DOHH2 (cell line): ENCODE measurements at regions not wholly inside any gene's neighbourhood (a gene's known extent, or its start where the extent isn't known, plus 50 kb on each side); places are given as distances from the start of the nearest gene placed in this dataset.

Experiments used
- H3F3A ChIP-seq: fragments of 200-600 bp; sonication (generic), shearing (Covaris generic); 2 replicates; pipeline ENCODE4 v1.6.0; 2016; ENCODE audit warnings: antibody characterized with exemption, mild to moderate bottlenecking; ENCODE audit not compliant: control insufficient read depth, insufficient read depth
- H3K27ac ChIP-seq: fragments of 200-600 bp; sonication (generic); 2 replicates; pipeline ENCODE4 v1.5.1; 2014; ENCODE audit warnings: low read depth, mild to moderate bottlenecking, low read length, moderate library complexity
- H3K27me3 ChIP-seq: fragments of 200-600 bp; sonication (generic); 2 replicates; pipeline ENCODE4 v1.6.1; 2014; ENCODE audit warnings: mild to moderate bottlenecking, low read length, mixed read lengths; ENCODE audit not compliant: control insufficient read depth
- H3K36me3 ChIP-seq: fragments of 200-600 bp; sonication (generic); 2 replicates; pipeline ENCODE4 v1.6.1; 2014; ENCODE audit warnings: mild to moderate bottlenecking, low read length, moderate library complexity, mixed read lengths; ENCODE audit not compliant: control insufficient read depth
- H3K4me1 ChIP-seq: fragments of 200-600 bp; sonication (generic); 2 replicates; pipeline ENCODE4 v1.6.1; 2014; ENCODE audit warnings: mild to moderate bottlenecking, low read length, mixed read lengths; ENCODE audit not compliant: control insufficient read depth
- H3K4me2 ChIP-seq: fragments of 200-600 bp; sonication (generic); 2 replicates; pipeline ENCODE4 v1.6.0; 2014; ENCODE audit warnings: mild to moderate bottlenecking, low read length, moderate library complexity
- H3K4me3 ChIP-seq: fragments of 200-600 bp; sonication (generic); 2 replicates; pipeline ENCODE4 v1.5.1; 2014; ENCODE audit warnings: mild to moderate bottlenecking, low read length, mixed read lengths
- H3K79me2 ChIP-seq: fragments of 200-600 bp; sonication (generic); 2 replicates; pipeline ENCODE4 v1.6.1; 2014; ENCODE audit warnings: mild to moderate bottlenecking, low read length, mixed read lengths; ENCODE audit not compliant: control insufficient read depth
- H3K9me2 ChIP-seq: fragments of 200-600 bp; sonication (generic); replicated peaks from 2 replicates; pipeline ENCODE4 v1.6.1; 2014; ENCODE audit warnings: mild to moderate bottlenecking, low read length, mixed read lengths; ENCODE audit not compliant: control insufficient read depth
- H3K9me3 ChIP-seq: fragments of 200-600 bp; sonication (generic); 2 replicates; pipeline ENCODE4 v1.6.1; 2014; ENCODE audit warnings: antibody characterized with exemption, low read length, mixed read lengths; ENCODE audit not compliant: control insufficient read depth, insufficient read depth
- H4K20me1 ChIP-seq: fragments of 200-600 bp; sonication (generic); 2 replicates; pipeline ENCODE4 v1.6.0; 2014; ENCODE audit warnings: low read depth, mild to moderate bottlenecking, antibody characterized with exemption, low read length, moderate library complexity; ENCODE audit not compliant: control insufficient read depth, insufficient read depth
- EZH2phosphoT487 ChIP-seq: fragments of 200-600 bp; sonication (generic); IDR thresholded peaks from 2 replicates; pipeline ENCODE4 v1.6.1; 2017; ENCODE audit warnings: borderline replicate concordance, mild to moderate bottlenecking, antibody characterized with exemption, low read length, moderate library complexity, mixed read lengths
- TF ChIP-seq, protein P1 (sequence below): fragments of 200-600 bp; sonication (generic); IDR thresholded peaks from one replicate; pipeline ENCODE4 v1.5.1; 2014; ENCODE audit warnings: antibody characterized with exemption, mild to moderate bottlenecking, low read depth, low read length; ENCODE audit not compliant: poor library complexity, severe bottlenecking

DNA sequence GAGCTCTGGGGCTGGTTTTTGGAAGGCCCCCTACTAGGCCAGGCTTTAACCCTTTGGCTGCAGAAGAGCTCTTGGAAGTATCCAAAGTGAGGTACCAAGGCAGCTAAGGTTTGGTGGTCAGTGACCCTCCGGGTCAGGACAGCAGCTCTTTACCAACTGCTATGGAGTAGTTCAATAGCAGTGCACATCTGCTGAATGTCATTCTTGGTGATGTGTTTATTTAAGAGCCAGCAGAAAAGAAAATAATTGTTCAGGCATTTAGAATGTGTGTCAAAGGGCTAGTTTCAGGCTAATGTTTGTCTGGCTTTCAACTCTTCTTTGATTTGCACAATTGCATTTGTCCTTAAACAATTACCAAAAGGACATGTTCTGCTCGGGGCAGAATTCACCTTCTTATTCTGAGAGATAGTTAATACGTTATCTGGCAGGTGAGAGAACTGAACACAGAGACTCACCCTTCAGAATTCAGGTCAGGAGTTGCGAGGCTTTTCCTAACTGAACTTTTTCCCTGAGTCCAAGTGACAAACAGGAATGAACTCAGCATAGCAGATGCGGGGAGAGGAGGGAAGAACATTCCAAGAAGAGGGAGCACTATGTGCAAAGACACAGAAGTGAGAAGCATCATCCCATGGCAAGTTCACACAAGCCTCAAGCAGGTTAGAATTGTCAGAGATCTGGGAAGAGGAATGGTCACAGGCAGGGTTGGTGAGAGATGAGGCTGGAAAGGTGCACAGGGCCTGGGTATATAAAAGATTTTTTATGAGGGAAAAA lies 556.7 kb upstream of the TLE4 start:
- H3K4me1 ChIP-seq: no peaks in the 10 kb centered on the region
- H3K4me2 ChIP-seq: no peak overlapping the region
- no peaks in the 10 kb centered on the region; the same call in 1 of the 2 replicates for H3K9me2 ChIP-seq
- H4K20me1 ChIP-seq: no peaks in the 10 kb centered on the region
- no peaks in the 10 kb centered on the region for H3K9me3 ChIP-seq
- no peak overlapping the region for H3K27ac ChIP-seq
- no peak overlapping the region for H3K4me3 ChIP-seq
- H3F3A ChIP-seq: no peaks in the 10 kb centered on the region
- no peaks in the 10 kb centered on the region for H3K27me3 ChIP-seq
- TF ChIP-seq EZH2phosphoT487: no peak
- TF ChIP-seq, protein P1, sequence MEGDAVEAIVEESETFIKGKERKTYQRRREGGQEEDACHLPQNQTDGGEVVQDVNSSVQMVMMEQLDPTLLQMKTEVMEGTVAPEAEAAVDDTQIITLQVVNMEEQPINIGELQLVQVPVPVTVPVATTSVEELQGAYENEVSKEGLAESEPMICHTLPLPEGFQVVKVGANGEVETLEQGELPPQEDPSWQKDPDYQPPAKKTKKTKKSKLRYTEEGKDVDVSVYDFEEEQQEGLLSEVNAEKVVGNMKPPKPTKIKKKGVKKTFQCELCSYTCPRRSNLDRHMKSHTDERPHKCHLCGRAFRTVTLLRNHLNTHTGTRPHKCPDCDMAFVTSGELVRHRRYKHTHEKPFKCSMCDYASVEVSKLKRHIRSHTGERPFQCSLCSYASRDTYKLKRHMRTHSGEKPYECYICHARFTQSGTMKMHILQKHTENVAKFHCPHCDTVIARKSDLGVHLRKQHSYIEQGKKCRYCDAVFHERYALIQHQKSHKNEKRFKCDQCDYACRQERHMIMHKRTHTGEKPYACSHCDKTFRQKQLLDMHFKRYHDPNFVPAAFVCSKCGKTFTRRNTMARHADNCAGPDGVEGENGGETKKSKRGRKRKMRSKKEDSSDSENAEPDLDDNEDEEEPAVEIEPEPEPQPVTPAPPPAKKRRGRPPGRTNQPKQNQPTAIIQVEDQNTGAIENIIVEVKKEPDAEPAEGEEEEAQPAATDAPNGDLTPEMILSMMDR: no peak
- H3K36me3 ChIP-seq: no peaks in the 10 kb centered on the region
- no peaks in the 10 kb centered on the region for H3K79me2 ChIP-seq

GRCh38 chr9:79015951-79016350 lies 555.8 kb upstream of the TLE4 start:
- Histone ChIP-seq H3K9me3 (no peaks in the 10 kb centered on the region), H3K36me3 (no peaks in the 10 kb centered on the region), H3K9me2 (no peaks in the 10 kb centered on the region), H3K27ac (no peak overlapping the region), H3K4me3 (no peak overlapping the region), H3K4me1 (no peaks in the 10 kb centered on the region), H3K79me2 (no peaks in the 10 kb centered on the region), H3F3A (no peaks in the 10 kb centered on the region), H3K4me2 (no peak overlapping the region), H4K20me1 (no peaks in the 10 kb centered on the region), H3K27me3 (no peaks in the 10 kb centered on the region)
- TF ChIP-seq, protein P1: no peak
- TF ChIP-seq EZH2phosphoT487: no peak

DNA sequence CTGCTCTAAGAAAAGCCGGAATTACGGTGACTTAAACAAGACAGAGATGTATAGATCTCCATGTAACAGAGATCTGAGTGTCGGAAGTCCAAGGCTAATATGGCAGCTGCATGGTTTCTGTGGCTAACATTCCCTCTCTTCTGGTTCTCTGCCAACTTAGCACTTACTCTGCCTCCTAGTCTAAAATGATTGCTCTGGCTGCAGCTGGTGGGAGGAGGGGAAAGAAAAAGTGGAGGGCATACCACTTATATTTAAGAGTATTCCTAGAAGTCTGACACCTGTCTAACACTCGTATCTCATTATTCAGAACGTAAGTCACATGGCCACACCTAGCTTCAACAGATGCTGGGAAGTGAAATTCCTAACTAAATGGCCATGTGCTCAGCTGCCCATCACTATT lies 551.5 kb upstream of the TLE4 start:
- no peak overlapping the region for H3K4me3 ChIP-seq

More for the DNA sequence above, 551.5 kb upstream of the TLE4 start:
- no peaks in the 10 kb centered on the region for H3K4me1 ChIP-seq
- H3K4me2 ChIP-seq: no peak overlapping the region
- H3K27me3 ChIP-seq: no peaks in the 10 kb centered on the region
- no peaks in the 10 kb centered on the region for H3K79me2 ChIP-seq
- H3F3A ChIP-seq: no peaks in the 10 kb centered on the region
- TF ChIP-seq, protein P1: no peak
- TF ChIP-seq EZH2phosphoT487: no peak
- no peak overlapping the region for H3K27ac ChIP-seq
- H3K9me2 ChIP-seq: no peaks in the 10 kb centered on the region
- no peaks in the 10 kb centered on the region for H3K36me3 ChIP-seq
- H3K9me3 ChIP-seq: no peaks in the 10 kb centered on the region
- no peaks in the 10 kb centered on the region for H4K20me1 ChIP-seq
